ENCODE measurements at regions not wholly inside any gene's neighbourhood (a gene's known extent, or its start where the extent isn't known, plus 50 kb on each side); places are given as distances from the start of the nearest gene placed in this dataset.

- no peak overlapping the region for H3K4me3 ChIP-seq (replicated peaks; ENCODE audit: insufficient read depth, low read length)
- TF ChIP-seq GABPA (IDR thresholded peaks at IDR 0.05; ENCODE audit: low read depth) (no peak), SPI1 (IDR thresholded peaks at IDR 0.05; ENCODE audit: borderline replicate concordance, low read depth) (no peak), REST (IDR thresholded peaks at IDR 0.05; ENCODE audit: insufficient replicate concordance, low read depth) (no peak), CTCF (IDR thresholded peaks at IDR 0.05; ENCODE audit: insufficient read depth, low read length) (no peak), POLR2AphosphoS5 (IDR thresholded peaks at IDR 0.05; ENCODE audit: low read depth) (no peak)
- DNase-seq (ENCODE audit: low read depth in 1 of 2, low spot score in 1 of 2), result no peak
- no peak overlapping the region for H3K27ac ChIP-seq (replicated peaks)
- H3K27me3 ChIP-seq (ENCODE audit: insufficient read depth, poor library complexity, severe bottlenecking), result no peaks in the 10 kb centered on the region
These were observed 98.8 kb upstream of the TECRL start for GRCh38 chr4:64508089-64508488.

GRCh38 chr4:64503945-64504675, 94.9 kb upstream of the TECRL start:
- Histone ChIP-seq H3K4me3 (replicated peaks; ENCODE audit: insufficient read depth, low read length) (no peak overlapping the region), H3K27ac (replicated peaks) (no peak overlapping the region), H3K27me3 (ENCODE audit: insufficient read depth, poor library complexity, severe bottlenecking) (no peaks in the 10 kb centered on the region)
- DNase-seq (ENCODE audit: low read depth in 1 of 2, low spot score in 1 of 2), result no peak
- TF ChIP-seq SPI1 (IDR thresholded peaks at IDR 0.05; ENCODE audit: borderline replicate concordance, low read depth) (no peak), GABPA (IDR thresholded peaks at IDR 0.05; ENCODE audit: low read depth) (no peak), CTCF (IDR thresholded peaks at IDR 0.05; ENCODE audit: insufficient read depth, low read length) (no peak), REST (IDR thresholded peaks at IDR 0.05; ENCODE audit: insufficient replicate concordance, low read depth) (no peak), POLR2AphosphoS5 (IDR thresholded peaks at IDR 0.05; ENCODE audit: low read depth) (no peak)

- TF ChIP-seq POLR2AphosphoS5 (IDR thresholded peaks at IDR 0.05; ENCODE audit: low read depth) (no peak), REST (IDR thresholded peaks at IDR 0.05; ENCODE audit: insufficient replicate concordance, low read depth) (no peak), CTCF (IDR thresholded peaks at IDR 0.05; ENCODE audit: insufficient read depth, low read length) (no peak), GABPA (IDR thresholded peaks at IDR 0.05; ENCODE audit: low read depth) (no peak), SPI1 (IDR thresholded peaks at IDR 0.05; ENCODE audit: borderline replicate concordance, low read depth) (no peak)
- Histone ChIP-seq H3K27ac (replicated peaks) (no peak overlapping the region), H3K4me3 (replicated peaks; ENCODE audit: insufficient read depth, low read length) (no peak overlapping the region), H3K27me3 (ENCODE audit: insufficient read depth, poor library complexity, severe bottlenecking) (no peaks in the 10 kb centered on the region)
- DNase-seq (ENCODE audit: low read depth in 1 of 2, low spot score in 1 of 2), result no peak
These were observed 94.2 kb upstream of the TECRL start for GRCh38 chr4:64503416-64503815.
